DND-41 (cell line): ENCODE measurements at regions not wholly inside any gene's neighbourhood (a gene's known extent, or its start where the extent isn't known, plus 50 kb on each side); places are given as distances from the start of the nearest gene placed in this dataset.

ENCODE experiments used
- ATAC-seq: fragments of 200-7000 bp; cut with Tn5 transposase; 3 replicates; pipeline ENCODE4 v1.9.1; 2021; ENCODE audit warnings: low read depth; ENCODE audit not compliant: insufficient read depth
- DNase-seq: peaks from one replicate; pipeline ENCODE4 v3.0.0-alpha.2; 2020
- H2AFZ ChIP-seq: 2 replicates; pipeline ENCODE4 v1.6.0; 2012; ENCODE audit warnings: low read depth, low read length
- H3K27ac ChIP-seq: 2 replicates; pipeline ENCODE4 v1.5.1; 2012; ENCODE audit warnings: low read length, inconsistent platforms
- H3K27me3 ChIP-seq: fragments of 200-600 bp; sonication (generic); 2 replicates; pipeline ENCODE4 v1.6.0; 2012; ENCODE audit warnings: low read length, mild to moderate bottlenecking, inconsistent platforms; ENCODE audit not compliant: insufficient read depth, poor library complexity
- H3K36me3 ChIP-seq: 2 replicates; pipeline ENCODE4 v1.5.1; 2012; ENCODE audit warnings: low read length, inconsistent platforms; ENCODE audit not compliant: insufficient read depth
- H3K4me1 ChIP-seq: 2 replicates; pipeline ENCODE4 v1.5.1; 2012; ENCODE audit warnings: mild to moderate bottlenecking, low read length; ENCODE audit not compliant: insufficient read depth
- H3K4me2 ChIP-seq: 2 replicates; pipeline ENCODE4 v1.6.0; 2012; ENCODE audit warnings: mild to moderate bottlenecking, moderate library complexity, low read length, inconsistent platforms; ENCODE audit not compliant: insufficient read depth
- H3K4me3 ChIP-seq, 2 experiments: fragments of 200-600 bp in 1 of 2; shearing (Covaris generic) in 1 of 2; 2 replicates each; pipeline ENCODE4 v1.5.1; 2012 to 2016; ENCODE audit warnings: inconsistent platforms in 2 of 2, low read length in 2 of 2, mild to moderate bottlenecking in 2 of 2, low read depth in 1 of 2, moderate library complexity in 1 of 2
- H3K79me2 ChIP-seq: 2 replicates; pipeline ENCODE4 v1.6.0; 2012; ENCODE audit warnings: low read length, inconsistent platforms; ENCODE audit not compliant: insufficient read depth
- H3K9ac ChIP-seq: 2 replicates; pipeline ENCODE4 v1.6.0; 2012; ENCODE audit warnings: low read depth, mild to moderate bottlenecking, inconsistent platforms, low read length, moderate library complexity
- H3K9me3 ChIP-seq: 2 replicates; pipeline ENCODE4 v1.5.1; 2012; ENCODE audit warnings: low read length, moderate library complexity, mild to moderate bottlenecking, inconsistent platforms; ENCODE audit not compliant: insufficient read depth, severe bottlenecking
- H4K20me1 ChIP-seq: 2 replicates; pipeline ENCODE4 v1.6.0; 2012; ENCODE audit warnings: low read length; ENCODE audit not compliant: insufficient read depth
- CTCF ChIP-seq: IDR thresholded peaks from 2 replicates; pipeline ENCODE4 v1.5.1; 2012; ENCODE audit warnings: borderline replicate concordance, low read length, moderate library complexity, mild to moderate bottlenecking; ENCODE audit not compliant: poor library complexity, severe bottlenecking; ENCODE audit errors: extremely low read depth
- EZH2 ChIP-seq: IDR thresholded peaks from 3 replicates; pipeline ENCODE4 v1.6.1; 2012; ENCODE audit warnings: borderline replicate concordance, low read depth, mild to moderate bottlenecking, moderate library complexity, low read length, inconsistent platforms; ENCODE audit not compliant: severe bottlenecking

GRCh38 chr17:33862772-33863602 is 392.1 kb upstream of the CCL2 start:
- Histone ChIP-seq H3K9ac (no peak overlapping the region), H3K4me1 (no peaks in the 10 kb centered on the region), H3K4me3 (no peak overlapping the region), H3K27ac (no peak overlapping the region), H3K27me3 (peaks cover 11% of the 10 kb centered on the region), H3K36me3 (no peaks in the 10 kb centered on the region), H2AFZ (no peak overlapping the region), H3K9me3 (no peaks in the 10 kb centered on the region), H3K4me2 (no peak overlapping the region), H4K20me1 (no peaks in the 10 kb centered on the region), H3K79me2 (no peaks in the 10 kb centered on the region)
- DNase-seq (no peak), ATAC-seq (no peak)
- TF ChIP-seq EZH2 (no peak), CTCF (no peak)

GRCh38 chr17:33864758-33865229 is 390.3 kb upstream of the CCL2 start:
- no peaks in the 10 kb centered on the region for H3K4me1 ChIP-seq
- no peak for ATAC-seq
- no peak for TF ChIP-seq EZH2
- no peak for TF ChIP-seq CTCF
- no peak overlapping the region for H3K27ac ChIP-seq
- H3K9ac ChIP-seq: no peak overlapping the region
- H2AFZ ChIP-seq: no peak overlapping the region
- H3K4me3 ChIP-seq: no peak overlapping the region
- peaks cover 4% of the 10 kb centered on the region for H3K27me3 ChIP-seq
- H3K36me3 ChIP-seq: no peaks in the 10 kb centered on the region
- no peaks in the 10 kb centered on the region for H3K9me3 ChIP-seq
- H3K4me2 ChIP-seq: no peak overlapping the region
- H3K79me2 ChIP-seq: no peaks in the 10 kb centered on the region
- no peak for DNase-seq
- H4K20me1 ChIP-seq: no peaks in the 10 kb centered on the region

GRCh38 chr17:33868899-33869298 is 386.2 kb upstream of the CCL2 start:
- DNase-seq (no peak), ATAC-seq (no peak)
- no peaks in the 10 kb centered on the region for H3K4me1 ChIP-seq
- no peak overlapping the region for H3K4me3 ChIP-seq
- H2AFZ ChIP-seq: no peak overlapping the region
- no peaks in the 10 kb centered on the region for H3K36me3 ChIP-seq
- H4K20me1 ChIP-seq: no peaks in the 10 kb centered on the region
- H3K27me3 ChIP-seq: peaks cover 24% of the 10 kb centered on the region
- no peak overlapping the region for H3K4me2 ChIP-seq
- no peaks in the 10 kb centered on the region for H3K9me3 ChIP-seq
- no peak overlapping the region for H3K27ac ChIP-seq
- no peaks in the 10 kb centered on the region for H3K79me2 ChIP-seq
- H3K9ac ChIP-seq: no peak overlapping the region
- TF ChIP-seq EZH2: no peak
- no peak for TF ChIP-seq CTCF
